Type B pancreatic cell (in vitro differentiated cells): ENCODE measurements at regions not wholly inside any gene's neighbourhood (a gene's known extent, or its start where the extent isn't known, plus 50 kb on each side); places are given as distances from the start of the nearest gene placed in this dataset.

Experiments used
- DNase-seq: peaks from one replicate; pipeline ENCODE4 v3.0.0; 2021; ENCODE audit warnings: mixed read lengths; ENCODE audit not compliant: unreplicated experiment; ENCODE audit errors: extremely low spot score
- H3K27ac Mint-ChIP-seq: 2 replicates; pipeline ENCODE4 v1.8.0; 2021; ENCODE audit warnings: mild to moderate bottlenecking, mixed read lengths
- H3K27me3 Mint-ChIP-seq: 2 replicates; pipeline ENCODE4 v1.8.0; 2021; ENCODE audit warnings: mixed read lengths
- H3K36me3 Mint-ChIP-seq: 2 replicates; pipeline ENCODE4 v1.8.0; 2021; ENCODE audit warnings: mixed read lengths
- H3K4me1 Mint-ChIP-seq: one replicate; pipeline ENCODE4 v1.8.0; 2021; ENCODE audit warnings: mixed read lengths; ENCODE audit not compliant: unreplicated experiment
- H3K4me3 Mint-ChIP-seq: 2 replicates; pipeline ENCODE4 v1.8.0; 2021; ENCODE audit warnings: mild to moderate bottlenecking, mixed read lengths
- H3K9me3 Mint-ChIP-seq: 2 replicates; pipeline ENCODE4 v1.8.0; 2021; ENCODE audit warnings: mixed read lengths
- TF ChIP-seq, protein P1 (sequence below): fragments of 200-600 bp; sonication (generic); conservative IDR thresholded peaks from 2 replicates; pipeline ENCODE4 v1.5.0; 2021; ENCODE audit warnings: antibody characterized with exemption, mild to moderate bottlenecking

DNA sequence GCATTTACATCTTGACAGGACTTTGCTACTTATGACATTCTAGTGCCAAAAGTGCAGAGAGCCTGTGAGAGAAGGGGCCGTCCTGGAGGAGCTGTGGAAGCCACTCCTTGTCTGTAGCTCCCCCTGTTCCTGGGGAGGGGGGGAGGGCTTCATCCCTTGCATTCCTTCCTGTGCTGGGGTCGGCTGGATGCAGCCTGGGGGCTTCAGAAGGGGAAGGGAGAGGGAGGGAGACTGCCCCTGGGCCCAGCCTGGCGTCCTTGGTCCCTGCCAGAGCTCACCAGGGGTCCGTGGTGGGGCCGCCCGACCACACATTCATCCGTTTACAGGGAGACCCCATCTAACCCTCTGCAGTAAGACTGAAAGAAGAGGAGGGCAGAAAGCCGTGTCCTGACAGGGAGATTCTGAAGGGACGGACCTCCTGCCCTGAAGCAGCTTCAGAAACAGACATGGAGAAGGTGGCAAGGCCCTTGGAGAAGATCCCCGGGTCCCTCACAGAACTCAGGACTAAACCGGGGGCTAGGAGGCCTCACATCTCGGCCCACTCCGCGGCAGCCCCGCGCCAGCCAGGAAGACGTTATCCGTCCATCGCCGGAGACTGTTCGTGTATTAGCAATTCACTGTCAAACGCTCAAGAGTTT lies 258.3 kb upstream of the SALL3 start:
- TF ChIP-seq, protein P1, sequence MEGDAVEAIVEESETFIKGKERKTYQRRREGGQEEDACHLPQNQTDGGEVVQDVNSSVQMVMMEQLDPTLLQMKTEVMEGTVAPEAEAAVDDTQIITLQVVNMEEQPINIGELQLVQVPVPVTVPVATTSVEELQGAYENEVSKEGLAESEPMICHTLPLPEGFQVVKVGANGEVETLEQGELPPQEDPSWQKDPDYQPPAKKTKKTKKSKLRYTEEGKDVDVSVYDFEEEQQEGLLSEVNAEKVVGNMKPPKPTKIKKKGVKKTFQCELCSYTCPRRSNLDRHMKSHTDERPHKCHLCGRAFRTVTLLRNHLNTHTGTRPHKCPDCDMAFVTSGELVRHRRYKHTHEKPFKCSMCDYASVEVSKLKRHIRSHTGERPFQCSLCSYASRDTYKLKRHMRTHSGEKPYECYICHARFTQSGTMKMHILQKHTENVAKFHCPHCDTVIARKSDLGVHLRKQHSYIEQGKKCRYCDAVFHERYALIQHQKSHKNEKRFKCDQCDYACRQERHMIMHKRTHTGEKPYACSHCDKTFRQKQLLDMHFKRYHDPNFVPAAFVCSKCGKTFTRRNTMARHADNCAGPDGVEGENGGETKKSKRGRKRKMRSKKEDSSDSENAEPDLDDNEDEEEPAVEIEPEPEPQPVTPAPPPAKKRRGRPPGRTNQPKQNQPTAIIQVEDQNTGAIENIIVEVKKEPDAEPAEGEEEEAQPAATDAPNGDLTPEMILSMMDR: no peak
- peaks cover 39% of the 10 kb centered on the region for H3K27me3 Mint-ChIP-seq

DNA sequence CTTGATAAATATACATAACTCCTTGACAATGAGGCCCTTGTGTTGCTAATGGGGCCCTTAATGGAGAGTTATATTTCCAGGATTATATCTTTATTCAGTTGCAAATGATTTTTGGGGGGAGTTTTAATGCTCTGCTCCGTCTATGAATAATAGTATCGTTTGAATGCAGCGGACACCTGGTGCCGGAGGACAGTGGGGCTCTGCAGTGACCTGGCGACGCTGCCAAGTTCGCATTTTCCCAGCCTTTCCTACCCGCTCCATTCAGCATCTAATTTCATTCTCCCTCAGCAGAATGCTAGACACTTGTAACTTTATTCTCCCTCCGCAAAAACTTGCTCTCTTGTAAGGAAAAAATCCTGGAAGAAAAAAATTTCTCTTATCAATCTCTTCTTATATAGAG lies 257.6 kb upstream of the SALL3 start:
- no peak overlapping the region for H3K4me3 Mint-ChIP-seq
- peak; percentile 18 for DNase-seq
- TF ChIP-seq, protein P1: no peak
- H3K4me1 Mint-ChIP-seq: peaks cover 12% of the 10 kb centered on the region
- H3K27me3 Mint-ChIP-seq: peaks cover 39% of the 10 kb centered on the region
- H3K9me3 Mint-ChIP-seq: no peaks in the 10 kb centered on the region
- H3K36me3 Mint-ChIP-seq: no peaks in the 10 kb centered on the region
- no peak overlapping the region for H3K27ac Mint-ChIP-seq

More for the DNA sequence above, 258.3 kb upstream of the SALL3 start:
- Mint-ChIP-seq H3K9me3 (no peaks in the 10 kb centered on the region), H3K36me3 (no peaks in the 10 kb centered on the region), H3K4me3 (no peak overlapping the region), H3K4me1 (peaks cover 12% of the 10 kb centered on the region), H3K27ac (no peak overlapping the region)
- no peak for DNase-seq

DNA sequence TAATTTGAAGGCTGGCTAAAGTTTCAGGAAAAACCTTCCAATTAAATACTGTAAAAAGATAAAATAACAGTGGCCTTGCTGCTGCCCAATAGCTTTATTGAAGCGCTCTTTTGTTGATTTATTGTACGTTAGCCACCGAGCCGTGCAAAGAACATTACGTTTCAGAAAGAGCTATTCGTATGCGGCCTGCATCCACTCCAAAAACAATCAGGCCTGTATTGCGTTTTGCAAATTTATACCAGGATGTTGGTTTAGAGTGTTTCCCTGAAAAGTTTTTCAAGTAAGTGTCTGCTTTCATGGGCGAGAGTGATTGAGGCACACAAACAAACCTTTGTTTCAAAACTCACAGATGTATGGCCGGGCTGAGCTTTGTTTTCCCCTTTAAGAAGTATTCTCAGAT lies 257.2 kb upstream of the SALL3 start:
- TF ChIP-seq, protein P1: no peak
- no peaks in the 10 kb centered on the region for H3K9me3 Mint-ChIP-seq
- DNase-seq: peak; percentile 2
- no peaks in the 10 kb centered on the region for H3K36me3 Mint-ChIP-seq
- H3K4me1 Mint-ChIP-seq: peaks cover 12% of the 10 kb centered on the region
- peaks cover 39% of the 10 kb centered on the region for H3K27me3 Mint-ChIP-seq
- no peak overlapping the region for H3K4me3 Mint-ChIP-seq
- no peak overlapping the region for H3K27ac Mint-ChIP-seq

DNA sequence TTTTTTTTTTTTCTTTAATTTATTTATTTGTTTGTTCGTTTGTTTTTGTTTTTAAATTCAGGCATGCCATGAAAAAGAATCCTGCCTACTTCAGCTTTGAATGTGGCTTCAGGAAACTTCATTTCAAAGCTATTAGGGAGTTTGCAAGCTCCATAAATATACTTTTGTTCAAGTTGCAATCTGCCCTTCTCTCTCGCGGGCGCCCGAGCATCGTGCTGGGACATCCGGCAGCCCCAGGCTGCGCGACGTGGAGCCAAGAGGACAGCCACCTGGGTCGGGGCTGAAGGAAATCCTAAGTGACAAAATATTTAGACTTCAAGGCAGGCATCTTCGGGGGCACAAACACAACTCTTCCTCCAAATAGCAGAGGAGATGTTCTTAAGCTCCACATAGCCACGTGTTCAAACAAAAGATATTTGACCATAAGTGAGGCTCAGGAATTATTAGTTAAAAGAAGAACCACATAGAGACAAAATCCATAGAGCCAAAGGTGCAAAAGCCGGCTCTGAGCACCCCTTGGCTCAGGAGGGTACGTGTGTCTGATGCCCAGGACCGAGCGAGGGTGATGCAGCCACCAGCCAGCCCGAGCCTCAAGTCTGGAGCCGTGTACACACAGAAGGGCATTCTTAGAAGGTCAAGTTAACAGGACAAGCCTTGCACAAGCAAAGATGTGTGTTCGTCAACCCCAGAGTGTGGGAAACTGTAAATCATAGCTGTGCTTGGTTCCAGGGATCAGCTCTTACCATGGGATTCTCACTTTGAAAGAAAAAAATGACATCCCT lies 256.5 kb upstream of the SALL3 start:
- no peaks in the 10 kb centered on the region for H3K9me3 Mint-ChIP-seq
- no peak overlapping the region for H3K27ac Mint-ChIP-seq
- TF ChIP-seq, protein P1: no peak

DNA sequence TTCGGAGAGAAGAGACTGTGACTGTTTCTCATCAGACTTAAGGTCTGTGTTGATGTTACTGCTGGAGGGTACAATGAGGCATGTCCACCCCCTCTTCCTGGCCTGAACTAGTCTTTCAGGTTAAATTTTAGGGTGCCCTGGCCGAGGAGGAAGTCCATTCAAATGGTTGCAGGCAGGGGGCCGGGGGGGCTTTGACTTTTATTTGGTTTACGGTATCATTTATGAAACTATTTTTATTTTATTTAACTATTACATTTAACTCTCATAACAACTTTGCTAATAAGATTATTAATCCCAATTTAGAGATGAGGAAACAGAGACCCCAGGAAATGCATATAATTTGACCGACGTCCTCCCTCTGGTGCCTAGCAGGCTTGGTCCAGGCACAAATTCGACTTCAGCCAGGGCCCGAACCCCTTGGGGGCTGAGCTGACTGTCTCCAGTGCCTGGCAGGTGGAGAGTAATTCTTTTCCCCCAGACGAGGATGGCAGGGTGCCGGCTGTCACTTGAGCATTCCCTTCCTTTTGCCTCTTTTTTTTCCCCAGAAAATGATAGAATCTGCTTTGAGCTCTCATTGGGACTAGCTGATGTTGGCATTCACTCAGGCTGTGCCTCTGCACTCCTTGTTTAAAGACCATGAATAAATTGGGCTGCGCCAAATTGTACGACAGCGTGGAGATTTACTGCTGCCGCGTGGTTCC lies 255.3 kb upstream of the SALL3 start:
- TF ChIP-seq, protein P1: no peak
- no peaks in the 10 kb centered on the region for H3K9me3 Mint-ChIP-seq
- H3K4me3 Mint-ChIP-seq: no peak overlapping the region
- DNase-seq: peak; percentile 42
- no peaks in the 10 kb centered on the region for H3K36me3 Mint-ChIP-seq
- peaks cover 12% of the 10 kb centered on the region for H3K4me1 Mint-ChIP-seq
- no peak overlapping the region for H3K27ac Mint-ChIP-seq
- peaks cover 39% of the 10 kb centered on the region for H3K27me3 Mint-ChIP-seq

More for the DNA sequence above, 256.5 kb upstream of the SALL3 start:
- no peaks in the 10 kb centered on the region for H3K36me3 Mint-ChIP-seq
- H3K4me1 Mint-ChIP-seq: peaks cover 12% of the 10 kb centered on the region
- peak; percentile 44 for DNase-seq
- peaks cover 39% of the 10 kb centered on the region for H3K27me3 Mint-ChIP-seq
- no peak overlapping the region for H3K4me3 Mint-ChIP-seq
